ENCODE measurements at regions not wholly inside any gene's neighbourhood (a gene's known extent, or its start where the extent isn't known, plus 50 kb on each side); places are given as distances from the start of the nearest gene placed in this dataset.

DNA sequence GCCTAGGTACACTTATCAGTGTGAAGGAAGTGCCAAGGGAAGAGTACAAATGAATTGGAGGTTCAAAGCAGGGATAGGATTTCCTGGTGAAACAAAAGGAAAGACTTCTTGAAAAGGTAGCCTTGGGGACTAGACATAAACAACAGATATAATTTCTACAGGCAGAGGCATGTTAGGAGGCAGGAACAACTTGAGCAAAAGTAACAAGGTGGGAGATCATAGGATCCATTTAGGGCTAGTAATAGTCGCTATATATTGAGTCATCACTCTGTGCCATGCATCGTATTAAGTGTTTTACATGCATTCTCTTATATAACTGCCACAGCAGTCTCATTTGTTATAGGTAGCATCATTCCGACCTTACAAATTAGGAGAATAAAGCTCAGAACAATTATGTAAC, 98.3 kb upstream of the EOLA2 start:
- TF ChIP-seq EP300 (IDR thresholded peaks at IDR 0.05; ENCODE audit: borderline replicate concordance): no peak
- no peak for TF ChIP-seq TAF1 (IDR thresholded peaks at IDR 0.05; ENCODE audit: low read depth)
- no peak for TF ChIP-seq YY1 (IDR thresholded peaks at IDR 0.05; ENCODE audit: low read depth)
- no peak for TF ChIP-seq ZBTB7A (IDR thresholded peaks at IDR 0.05; ENCODE audit: low read depth)
- no peak for TF ChIP-seq EGR1 (IDR thresholded peaks at IDR 0.05)
- no peak for TF ChIP-seq TCF12 (IDR thresholded peaks at IDR 0.05; ENCODE audit: low read depth)
- TF ChIP-seq TEAD4 (IDR thresholded peaks at IDR 0.05): no peak
- TF ChIP-seq, protein P1, sequence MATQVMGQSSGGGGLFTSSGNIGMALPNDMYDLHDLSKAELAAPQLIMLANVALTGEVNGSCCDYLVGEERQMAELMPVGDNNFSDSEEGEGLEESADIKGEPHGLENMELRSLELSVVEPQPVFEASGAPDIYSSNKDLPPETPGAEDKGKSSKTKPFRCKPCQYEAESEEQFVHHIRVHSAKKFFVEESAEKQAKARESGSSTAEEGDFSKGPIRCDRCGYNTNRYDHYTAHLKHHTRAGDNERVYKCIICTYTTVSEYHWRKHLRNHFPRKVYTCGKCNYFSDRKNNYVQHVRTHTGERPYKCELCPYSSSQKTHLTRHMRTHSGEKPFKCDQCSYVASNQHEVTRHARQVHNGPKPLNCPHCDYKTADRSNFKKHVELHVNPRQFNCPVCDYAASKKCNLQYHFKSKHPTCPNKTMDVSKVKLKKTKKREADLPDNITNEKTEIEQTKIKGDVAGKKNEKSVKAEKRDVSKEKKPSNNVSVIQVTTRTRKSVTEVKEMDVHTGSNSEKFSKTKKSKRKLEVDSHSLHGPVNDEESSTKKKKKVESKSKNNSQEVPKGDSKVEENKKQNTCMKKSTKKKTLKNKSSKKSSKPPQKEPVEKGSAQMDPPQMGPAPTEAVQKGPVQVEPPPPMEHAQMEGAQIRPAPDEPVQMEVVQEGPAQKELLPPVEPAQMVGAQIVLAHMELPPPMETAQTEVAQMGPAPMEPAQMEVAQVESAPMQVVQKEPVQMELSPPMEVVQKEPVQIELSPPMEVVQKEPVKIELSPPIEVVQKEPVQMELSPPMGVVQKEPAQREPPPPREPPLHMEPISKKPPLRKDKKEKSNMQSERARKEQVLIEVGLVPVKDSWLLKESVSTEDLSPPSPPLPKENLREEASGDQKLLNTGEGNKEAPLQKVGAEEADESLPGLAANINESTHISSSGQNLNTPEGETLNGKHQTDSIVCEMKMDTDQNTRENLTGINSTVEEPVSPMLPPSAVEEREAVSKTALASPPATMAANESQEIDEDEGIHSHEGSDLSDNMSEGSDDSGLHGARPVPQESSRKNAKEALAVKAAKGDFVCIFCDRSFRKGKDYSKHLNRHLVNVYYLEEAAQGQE (IDR thresholded peaks at IDR 0.05; ENCODE audit: low read depth): no peak
- TF ChIP-seq CREB1 (IDR thresholded peaks at IDR 0.05; ENCODE audit: low read depth): no peak

GRCh38 chrX:150037041-150037440, 98.8 kb upstream of the EOLA2 start:
- TF ChIP-seq FOXM1 (IDR thresholded peaks at IDR 0.05; ENCODE audit: borderline replicate concordance, low read depth) (no peak), CEBPB (IDR thresholded peaks at IDR 0.05) (no peak)

- TF ChIP-seq YY1 (IDR thresholded peaks at IDR 0.05; ENCODE audit: low read depth) (no peak), TCF12 (IDR thresholded peaks at IDR 0.05; ENCODE audit: low read depth) (no peak), TEAD4 (IDR thresholded peaks at IDR 0.05) (no peak), RAD21 (IDR thresholded peaks at IDR 0.05; ENCODE audit: low read depth) (no peak), TAF1 (IDR thresholded peaks at IDR 0.05; ENCODE audit: low read depth) (no peak), EGR1 (IDR thresholded peaks at IDR 0.05) (no peak), EP300 (IDR thresholded peaks at IDR 0.05; ENCODE audit: borderline replicate concordance) (no peak), ZBTB7A (IDR thresholded peaks at IDR 0.05; ENCODE audit: low read depth) (no peak), CEBPB (IDR thresholded peaks at IDR 0.05) (no peak), NFIC (IDR thresholded peaks at IDR 0.05) (no peak), CREB1 (IDR thresholded peaks at IDR 0.05; ENCODE audit: low read depth) (no peak)
- TF ChIP-seq, protein P1 (IDR thresholded peaks at IDR 0.05; ENCODE audit: low read depth): no peak
- TF ChIP-seq, protein P2, sequence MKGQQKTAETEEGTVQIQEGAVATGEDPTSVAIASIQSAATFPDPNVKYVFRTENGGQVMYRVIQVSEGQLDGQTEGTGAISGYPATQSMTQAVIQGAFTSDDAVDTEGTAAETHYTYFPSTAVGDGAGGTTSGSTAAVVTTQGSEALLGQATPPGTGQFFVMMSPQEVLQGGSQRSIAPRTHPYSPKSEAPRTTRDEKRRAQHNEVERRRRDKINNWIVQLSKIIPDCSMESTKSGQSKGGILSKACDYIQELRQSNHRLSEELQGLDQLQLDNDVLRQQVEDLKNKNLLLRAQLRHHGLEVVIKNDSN (IDR thresholded peaks at IDR 0.05): no peak
These were observed 100.0 kb upstream of the EOLA2 start for GRCh38 chrX:150038315-150038714.

GRCh38 chrX:150038986-150039599, 100.8 kb upstream of the EOLA2 start:
- TF ChIP-seq EP300 (IDR thresholded peaks at IDR 0.05; ENCODE audit: borderline replicate concordance): no peak
- TF ChIP-seq, protein P2 (IDR thresholded peaks at IDR 0.05): no peak

- TF ChIP-seq, protein P1 (IDR thresholded peaks at IDR 0.05; ENCODE audit: low read depth): no peak
- TF ChIP-seq EGR1 (IDR thresholded peaks at IDR 0.05) (no peak), YY1 (IDR thresholded peaks at IDR 0.05; ENCODE audit: low read depth) (no peak), CREB1 (IDR thresholded peaks at IDR 0.05; ENCODE audit: low read depth) (no peak), EP300 (IDR thresholded peaks at IDR 0.05; ENCODE audit: borderline replicate concordance) (no peak), ZBTB7A (IDR thresholded peaks at IDR 0.05; ENCODE audit: low read depth) (no peak), FOXM1 (IDR thresholded peaks at IDR 0.05; ENCODE audit: borderline replicate concordance, low read depth) (no peak), NFIC (IDR thresholded peaks at IDR 0.05) (no peak)
These were observed 102.9 kb upstream of the EOLA2 start for GRCh38 chrX:150041208-150041607.

- no peak for TF ChIP-seq EP300 (IDR thresholded peaks at IDR 0.05; ENCODE audit: borderline replicate concordance)
- no peak for TF ChIP-seq CREB1 (IDR thresholded peaks at IDR 0.05; ENCODE audit: low read depth)
- TF ChIP-seq TEAD4 (IDR thresholded peaks at IDR 0.05): no peak
- TF ChIP-seq TAF1 (IDR thresholded peaks at IDR 0.05; ENCODE audit: low read depth): no peak
- no peak for TF ChIP-seq NFIC (IDR thresholded peaks at IDR 0.05)
- TF ChIP-seq EGR1 (IDR thresholded peaks at IDR 0.05): no peak
- no peak for TF ChIP-seq YY1 (IDR thresholded peaks at IDR 0.05; ENCODE audit: low read depth)
- no peak for TF ChIP-seq CEBPB (IDR thresholded peaks at IDR 0.05)
- no peak for TF ChIP-seq MAX (IDR thresholded peaks at IDR 0.05)
- no peak for TF ChIP-seq ZBTB7A (IDR thresholded peaks at IDR 0.05; ENCODE audit: low read depth)
- TF ChIP-seq, protein P1 (IDR thresholded peaks at IDR 0.05; ENCODE audit: low read depth): no peak
- no peak for TF ChIP-seq TCF12 (IDR thresholded peaks at IDR 0.05; ENCODE audit: low read depth)
- TF ChIP-seq FOXM1 (IDR thresholded peaks at IDR 0.05; ENCODE audit: borderline replicate concordance, low read depth): no peak
These were observed 106.3 kb upstream of the EOLA2 start for GRCh38 chrX:150044556-150044955.

All from Ishikawa (cell line).